Kidney (tissue), 13 donors: ENCODE measurements at regions not wholly inside any gene's neighbourhood (a gene's known extent, or its start where the extent isn't known, plus 50 kb on each side); places are given as distances from the start of the nearest gene placed in this dataset.

Experiments used
- DNase-seq, 5 donors: peaks; one replicate each; pipeline ENCODE4 v3.0.0-alpha.2; 2013 to 2020
- FAIRE-seq: peaks from 2 replicates; lab custom pipeline; 2012; peaks lifted over from hg19 to GRCh38; lab: Jason Lieb, UNC
- H3K27ac ChIP-seq, 2 donors: one replicate each; pipeline ENCODE4 v1.7.0; 2013; ENCODE audit warnings: low read depth in 2 of 2, low read length in 2 of 2, inconsistent platforms in 1 of 2
- H3K27me3 ChIP-seq: one replicate; pipeline ENCODE4 v1.7.1; 2013; ENCODE audit warnings: low read length, inconsistent platforms; ENCODE audit not compliant: control insufficient read depth, insufficient read depth
- H3K36me3 ChIP-seq, 3 donors: one replicate each; pipeline versions ENCODE4 v1.7.0 to v1.7.1; 2013; ENCODE audit warnings: low read length in 3 of 3, control low read depth in 1 of 3, inconsistent platforms in 1 of 3; ENCODE audit not compliant: insufficient read depth in 3 of 3, control insufficient read depth in 2 of 3
- H3K4me1 ChIP-seq, 3 donors: one replicate each; pipeline versions ENCODE4 v1.7.0 to v1.7.1; 2013; ENCODE audit warnings: low read length in 3 of 3, inconsistent platforms in 1 of 3, low read depth in 1 of 3; ENCODE audit not compliant: control insufficient read depth in 2 of 3, insufficient read depth in 2 of 3
- H3K4me3 ChIP-seq, 3 donors: one replicate each; pipeline versions ENCODE4 v1.7.0 to v1.8.1; 2013; ENCODE audit warnings: low read length in 3 of 3, control low read depth in 1 of 3, inconsistent platforms in 1 of 3
- H3K9ac ChIP-seq, 3 donors: one replicate each; pipeline versions ENCODE4 v1.7.0 to v1.7.1; 2013; ENCODE audit warnings: low read length in 3 of 3, control low read depth in 1 of 3, inconsistent platforms in 1 of 3
- H3K9me3 ChIP-seq, 3 donors: one replicate each; pipeline versions ENCODE4 v1.7.0 to v1.7.1; 2013; ENCODE audit warnings: low read length in 3 of 3, control low read depth in 1 of 3, inconsistent platforms in 1 of 3; ENCODE audit not compliant: control insufficient read depth in 2 of 3, insufficient read depth in 1 of 3
- CTCF ChIP-seq: IDR thresholded peaks from 3 replicates; pipeline ENCODE4 v1.5.1; 2012; ENCODE audit warnings: mild to moderate bottlenecking, moderate library complexity, borderline replicate concordance; ENCODE audit not compliant: insufficient read depth; ENCODE audit errors: extremely low read depth
- intact Hi-C: fragments of 100-400 bp; cut with DNase I; formaldehyde crosslinking; loops from one replicate; pipeline ENCODE4 v1.11.1; 2022
- donor health status: control.
- donor health status: control.
- donor health status: control.
- donor health status: control.
- donor health status: control.
- donor health status: DM: yes; HTN: yes; CAD: no.
- donor health status: Normal renal cell carcinoma (clear cell type).

- no peak for TF ChIP-seq CTCF
- H3K9me3 ChIP-seq: no peaks in the 10 kb centered on the region
- no peaks in the 10 kb centered on the region for H3K27me3 ChIP-seq
- intact Hi-C loops: no loop called here
- FAIRE-seq (no peak), DNase-seq (no peak)
- no peaks in the 10 kb centered on the region for H3K4me1 ChIP-seq
- H3K27ac ChIP-seq: no peak overlapping the region
- H3K4me3 ChIP-seq: no peak overlapping the region
- H3K36me3 ChIP-seq: no peaks in the 10 kb centered on the region
- H3K9ac ChIP-seq: no peak overlapping the region
Measured at GRCh38 chr14:55881577-55882241, 236.5 kb upstream of the PELI2 start.

DNA sequence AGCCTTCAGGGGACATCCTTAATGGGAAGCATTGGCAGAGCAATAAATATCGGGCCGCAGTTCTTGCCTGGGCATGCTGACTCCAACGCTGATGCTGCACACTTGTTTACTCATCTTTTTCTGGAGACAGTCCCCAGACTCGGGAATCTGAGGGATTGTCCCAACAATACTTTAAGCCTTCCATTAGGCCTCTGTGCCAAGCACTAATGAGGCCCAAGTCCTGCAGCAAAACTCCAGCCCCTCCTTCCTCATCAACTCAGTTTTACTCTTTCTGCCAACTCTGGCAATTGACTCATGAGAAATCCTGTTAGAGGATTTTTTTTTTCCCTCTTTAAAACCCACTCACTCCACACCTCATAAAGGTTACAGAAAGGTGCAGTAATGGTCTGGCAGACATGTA, 233.4 kb upstream of the PELI2 start:
- intact Hi-C loops: no loop called here
- Histone ChIP-seq H3K27ac (no peak overlapping the region), H3K4me3 (no peak overlapping the region), H3K27me3 (no peaks in the 10 kb centered on the region), H3K4me1 (no peaks in the 10 kb centered on the region), H3K9ac (no peak overlapping the region), H3K9me3 (no peaks in the 10 kb centered on the region), H3K36me3 (no peaks in the 10 kb centered on the region)
- no peak for TF ChIP-seq CTCF
- no peak for FAIRE-seq
- DNase-seq: no peak

DNA sequence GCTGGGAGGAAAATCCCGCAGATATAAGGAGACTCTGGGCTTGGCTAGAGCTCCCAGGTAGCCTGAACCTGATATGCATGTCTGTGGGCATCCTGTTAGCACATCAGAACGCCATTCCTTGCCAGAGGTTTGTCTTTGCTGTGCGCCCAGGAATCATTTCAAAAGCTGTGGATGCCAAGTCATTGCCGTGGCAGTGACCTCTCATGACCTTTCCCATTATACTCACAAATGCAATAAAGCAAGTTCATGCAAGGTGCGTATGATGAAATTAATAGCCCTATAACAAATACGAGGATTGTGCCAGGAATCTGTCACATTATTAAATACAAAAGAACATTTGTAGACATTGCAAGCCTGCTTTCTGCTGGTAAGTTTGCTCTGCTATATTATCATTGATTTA, 229.1 kb upstream of the PELI2 start:
- no peaks in the 10 kb centered on the region for H3K4me1 ChIP-seq
- H3K9me3 ChIP-seq: no peaks in the 10 kb centered on the region
- H3K4me3 ChIP-seq: no peak overlapping the region
- H3K9ac ChIP-seq: no peak overlapping the region
- intact Hi-C loops: no loop called here
- H3K36me3 ChIP-seq: no peaks in the 10 kb centered on the region
- TF ChIP-seq CTCF: no peak
- FAIRE-seq: no peak
- H3K27me3 ChIP-seq: no peaks in the 10 kb centered on the region
- H3K27ac ChIP-seq: no peak overlapping the region
- DNase-seq: peak in 1 of 5 donors; percentile 8

- intact Hi-C loops: no loop called here
- no peak for TF ChIP-seq CTCF
- Histone ChIP-seq H3K4me1 (no peaks in the 10 kb centered on the region), H3K27me3 (no peaks in the 10 kb centered on the region), H3K9ac (no peak overlapping the region), H3K4me3 (no peak overlapping the region), H3K27ac (no peak overlapping the region), H3K9me3 (no peaks in the 10 kb centered on the region), H3K36me3 (no peaks in the 10 kb centered on the region)
- FAIRE-seq (no peak), DNase-seq (no peak)
Measured at GRCh38 chr14:55891692-55892091, 226.5 kb upstream of the PELI2 start.
